NCI-H146 treated with DMSO at 0.1 percent for 48 hours (cell line): ENCODE measurements at regions not wholly inside any gene's neighbourhood (a gene's known extent, or its start where the extent isn't known, plus 50 kb on each side); places are given as distances from the start of the nearest gene placed in this dataset.

Experiments
- DNase-seq: peaks from one replicate; lab custom pipeline; 2025; ENCODE audit not compliant: unreplicated experiment; lab: John Stamatoyannopoulos, UW

DNA sequence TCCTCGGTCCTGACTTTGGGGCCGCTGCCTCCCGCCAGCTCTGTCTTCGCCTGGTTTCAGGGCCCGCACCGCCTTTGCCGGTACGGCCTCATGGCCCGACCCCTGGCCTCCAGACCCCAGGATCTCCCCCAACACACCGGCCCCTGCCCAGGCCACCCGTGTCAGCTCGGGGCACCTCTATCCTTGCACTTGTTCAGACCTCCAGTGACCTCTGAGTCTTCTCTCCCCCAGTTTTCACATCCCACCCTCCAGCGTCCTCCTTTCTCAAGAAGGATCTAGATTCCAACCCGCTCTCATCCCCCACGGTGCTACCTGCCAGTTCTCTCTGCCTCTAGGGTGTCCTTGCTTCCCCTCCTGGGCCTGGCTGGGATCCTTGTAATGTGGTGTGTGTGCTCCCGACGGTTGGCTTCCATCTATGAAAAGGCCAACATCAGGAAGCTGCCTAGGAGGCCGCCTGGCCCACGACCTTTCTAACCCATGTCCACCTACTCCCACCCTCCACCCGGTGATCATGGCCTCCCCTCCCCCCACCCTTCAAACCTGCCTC, 61.1 kb downstream of the SPATA31C2 start:
- DNase-seq = no peak

DNA sequence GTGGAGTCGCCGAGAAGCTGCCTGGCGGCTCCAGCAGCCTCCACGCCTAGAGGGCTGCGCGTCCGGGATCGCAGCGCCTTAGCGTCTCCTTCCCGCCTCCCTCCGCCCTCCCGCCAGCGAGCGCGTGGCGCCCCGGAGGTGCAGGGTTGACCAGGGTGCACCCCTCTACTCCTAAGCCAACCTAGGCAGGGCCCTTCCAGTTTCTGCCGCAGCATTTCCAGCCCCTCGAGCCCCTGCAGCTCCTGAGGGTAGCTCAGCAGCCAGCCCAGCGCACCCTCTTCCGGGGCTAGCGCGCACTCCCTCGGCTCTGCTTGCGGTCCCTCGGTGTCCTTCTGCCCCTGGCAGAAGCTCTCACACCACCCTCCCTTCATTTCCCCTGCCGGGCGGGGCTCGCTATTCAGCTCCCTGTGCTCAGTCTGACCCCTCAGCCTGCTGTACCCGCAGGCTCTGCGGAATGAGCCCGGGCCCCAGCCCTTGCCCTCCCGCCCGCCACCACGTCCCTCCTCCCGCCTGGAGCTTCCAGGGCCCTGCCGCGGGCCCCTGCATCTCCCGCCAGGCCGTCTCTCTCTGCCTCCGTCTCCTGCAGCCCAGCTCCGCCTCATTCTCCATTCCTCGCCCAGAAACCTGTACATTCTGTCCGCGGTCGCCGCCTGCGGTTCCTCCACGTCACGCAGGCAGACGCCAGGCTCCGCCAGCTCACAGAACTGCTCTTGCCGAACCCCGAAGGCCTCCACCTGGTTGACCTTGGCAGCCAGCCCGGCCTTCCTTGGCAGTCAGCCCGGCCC, 61.8 kb downstream of the SPATA31C2 start:
- DNase-seq = peak; percentile 2

GRCh38 chr9:88075966-88076285, 62.3 kb downstream of the SPATA31C2 start:
- DNase-seq = no peak

DNA sequence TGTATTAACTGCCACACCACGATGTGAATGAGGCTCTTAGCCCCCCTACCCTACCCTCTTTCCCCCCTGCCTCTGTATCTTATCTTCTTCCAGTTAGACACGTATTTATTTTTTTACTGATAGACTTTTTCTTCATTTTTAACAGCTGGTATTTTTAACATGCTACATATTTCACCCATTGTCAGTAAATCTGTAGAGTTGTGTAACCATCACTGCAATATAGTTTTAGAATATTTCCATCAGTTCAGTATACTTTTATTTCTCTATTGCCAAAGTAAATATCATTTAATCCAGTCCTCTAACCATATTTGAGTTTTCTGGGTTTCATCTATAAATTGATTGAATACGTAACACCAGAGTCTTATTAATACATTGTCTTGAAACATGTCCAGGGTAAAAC, 62.8 kb downstream of the SPATA31C2 start:
- DNase-seq = no peak

GRCh38 chr9:88074931-88075330, 63.3 kb downstream of the SPATA31C2 start:
- DNase-seq = no peak

DNA sequence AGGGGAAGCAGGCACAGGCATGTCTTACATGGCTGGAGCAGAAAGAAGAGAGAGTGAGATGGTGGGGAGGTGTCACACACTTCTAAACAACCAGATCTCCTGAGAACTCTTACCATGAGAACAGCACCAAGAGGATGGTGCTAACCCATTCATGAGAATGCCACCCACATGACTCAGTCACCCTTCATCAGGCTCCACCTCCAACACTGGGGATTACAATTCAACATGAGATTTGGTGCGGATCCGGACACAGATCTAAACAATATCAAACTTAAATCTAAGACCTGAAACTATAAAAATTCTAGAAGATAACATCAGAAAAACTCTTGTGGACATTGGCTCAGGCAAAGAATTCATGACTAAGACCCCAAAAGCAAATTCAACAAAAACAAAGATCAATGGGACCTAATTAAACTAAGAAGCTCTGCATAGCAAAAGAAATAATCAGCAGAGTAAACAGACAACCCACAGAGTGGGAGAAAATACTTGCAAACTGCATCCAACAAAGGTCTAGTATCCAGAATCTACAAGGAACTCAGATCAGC, 65.4 kb downstream of the SPATA31C2 start:
- DNase-seq = no peak

GRCh38 chr9:88071331-88071730, 66.9 kb downstream of the SPATA31C2 start:
- no peak for DNase-seq

GRCh38 chr9:88065619-88066018, 72.7 kb downstream of the SPATA31C2 start:
- DNase-seq = no peak

- DNase-seq = no peak
These were observed 73.7 kb downstream of the SPATA31C2 start for GRCh38 chr9:88064554-88064953.

- no peak for DNase-seq
These were observed 77.5 kb downstream of the SPATA31C2 start for GRCh38 chr9:88060746-88061145.

GRCh38 chr9:88059469-88059868, 78.8 kb downstream of the SPATA31C2 start:
- no peak for DNase-seq

GRCh38 chr9:88056876-88057275, 81.4 kb downstream of the SPATA31C2 start:
- no peak for DNase-seq

GRCh38 chr9:88053856-88054501, 79.6 kb upstream of the CDK20 start:
- DNase-seq = no peak

DNA sequence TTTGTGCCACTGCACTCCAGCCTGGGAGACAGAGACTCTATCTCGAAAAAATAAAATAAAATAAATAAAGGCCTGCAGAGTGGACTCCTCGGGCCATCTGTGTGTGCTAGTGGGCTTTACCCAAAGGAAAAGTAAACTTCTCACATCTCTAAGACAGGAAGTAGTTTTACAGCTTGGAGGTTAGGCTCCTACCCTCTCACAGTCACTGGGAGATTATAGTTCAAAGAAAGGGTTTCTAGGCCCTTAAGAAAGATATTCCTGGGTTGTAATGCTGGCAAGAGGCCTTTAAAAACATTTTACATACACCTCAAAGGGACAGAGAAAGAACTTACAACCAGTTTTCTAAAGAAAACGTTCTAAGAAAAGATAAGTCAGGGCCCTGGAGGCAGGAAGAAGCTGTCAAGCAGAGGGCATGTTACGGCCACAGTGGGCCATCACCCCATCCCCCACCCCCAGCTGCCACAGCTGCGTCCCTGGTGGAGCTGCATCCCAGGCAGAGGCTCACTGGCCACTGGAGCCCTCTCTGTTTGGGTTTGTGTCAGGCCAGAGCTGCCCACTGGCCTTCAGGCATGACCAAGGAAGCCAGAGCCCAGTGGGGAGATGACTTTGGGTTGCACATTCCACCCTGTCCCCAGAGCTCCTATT, 78.1 kb upstream of the CDK20 start:
- DNase-seq = no peak

- DNase-seq = no peak
These were observed 76.8 kb upstream of the CDK20 start for GRCh38 chr9:88051138-88051537.

- DNase-seq = no peak
These were observed 75.5 kb upstream of the CDK20 start for GRCh38 chr9:88049677-88050307.

DNA sequence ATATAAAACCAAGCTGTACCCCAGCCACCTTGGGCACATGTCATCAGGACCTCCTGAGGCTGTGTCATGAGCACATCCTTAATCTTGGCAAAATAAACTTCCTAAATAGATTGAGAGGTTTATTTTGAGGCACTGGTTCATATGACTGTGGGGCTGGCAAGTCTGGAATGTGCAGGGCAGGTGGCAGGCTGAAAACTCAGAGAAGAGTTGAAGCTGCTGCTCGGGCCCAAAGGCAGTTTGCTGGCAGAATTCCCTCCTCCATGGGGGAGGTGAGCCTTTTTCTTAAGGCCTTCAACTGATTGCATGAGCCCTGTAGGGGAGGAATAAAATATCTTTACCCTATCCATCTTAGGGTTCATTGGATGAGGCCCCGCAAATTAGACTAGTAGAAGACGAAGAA, 72.2 kb upstream of the CDK20 start:
- DNase-seq = no peak

DNA sequence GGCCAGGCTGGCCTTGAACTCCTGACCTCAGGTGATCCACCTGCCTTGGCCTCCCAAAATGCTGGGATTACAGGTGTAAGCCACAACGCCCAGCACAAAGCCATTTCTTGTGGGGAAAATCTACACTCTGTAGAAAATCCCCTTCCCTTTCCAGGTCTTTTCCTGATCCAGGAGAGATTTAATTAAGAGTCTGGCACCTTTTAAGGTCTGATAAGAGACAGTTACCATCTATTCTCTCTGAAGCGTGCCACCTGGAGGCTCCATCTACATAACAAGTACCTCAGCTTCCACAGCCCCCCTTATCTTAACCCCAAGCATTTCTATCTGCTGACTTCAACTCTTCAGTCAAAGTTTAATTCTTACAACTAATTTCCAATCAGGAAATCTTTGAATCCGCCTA, 71.4 kb upstream of the CDK20 start:
- no peak for DNase-seq

DNA sequence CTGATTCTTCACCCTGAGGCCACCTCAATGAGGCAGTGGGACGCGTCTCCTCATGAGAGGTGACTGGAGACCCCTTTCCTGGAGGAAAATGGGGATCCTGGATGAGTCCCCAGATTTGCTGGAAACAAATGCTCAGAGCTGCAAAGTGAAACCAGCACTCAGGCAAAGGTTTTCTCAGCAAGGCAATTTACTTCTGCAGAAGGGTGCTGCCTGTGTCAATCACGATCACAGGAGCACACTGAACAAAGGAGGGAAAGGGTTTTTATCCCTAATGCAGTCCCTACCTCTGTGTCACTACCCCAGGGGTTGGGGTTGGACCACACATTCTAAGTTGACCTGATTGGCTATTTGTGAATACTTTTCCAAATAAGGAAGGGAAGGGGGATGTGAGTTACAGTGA, 69.9 kb upstream of the CDK20 start:
- DNase-seq = no peak

- no peak for DNase-seq
These were observed 69.3 kb upstream of the CDK20 start for GRCh38 chr9:88043647-88044046.

DNA sequence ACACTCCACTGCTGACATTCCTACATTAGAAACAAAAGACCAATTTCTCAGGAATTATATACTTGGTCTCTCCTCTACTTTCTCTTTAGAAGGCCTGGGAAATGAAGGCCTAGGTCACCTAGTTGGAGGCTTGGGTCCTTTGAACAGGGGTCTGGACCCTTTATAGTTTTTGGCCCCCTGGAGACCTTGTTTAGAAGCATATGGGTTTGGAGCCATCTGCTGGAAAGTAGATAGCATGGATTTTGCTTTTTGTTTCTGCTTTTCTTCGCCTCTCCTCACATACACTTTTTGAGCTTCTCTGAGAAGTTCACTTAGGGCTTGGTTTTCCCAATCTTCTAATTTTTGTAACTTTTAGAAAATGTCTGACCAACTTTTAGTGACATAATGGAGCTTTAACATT, 67.1 kb upstream of the CDK20 start:
- no peak for DNase-seq
